ENCODE measurements at regions not wholly inside any gene's neighbourhood (a gene's known extent, or its start where the extent isn't known, plus 50 kb on each side); places are given as distances from the start of the nearest gene placed in this dataset.

GRCh38 chr5:21603796-21604195 is 1249.3 kb downstream of the CDH12 start:
- TF ChIP-seq CTCF (IDR thresholded peaks at IDR 0.05; ENCODE audit: insufficient read depth, low read depth, low read length): no peak
- H3K4me3 ChIP-seq (ENCODE audit: low read depth, low read length): no peak overlapping the region
- CTCF ChIA-PET: no interaction called here
- H3K36me3 ChIP-seq (ENCODE audit: control insufficient read depth, insufficient read depth, low read length): no peaks in the 10 kb centered on the region
- POLR2A ChIA-PET: no interaction called here
- DNase-seq (ENCODE audit: low read depth): no peak
- H3K27me3 ChIP-seq (ENCODE audit: control insufficient read depth, insufficient read depth, low read length): no peaks in the 10 kb centered on the region

- no peak overlapping the region for H3K4me3 ChIP-seq (ENCODE audit: low read depth, low read length)
- POLR2A ChIA-PET: no interaction called here
- no peak for TF ChIP-seq CTCF (IDR thresholded peaks at IDR 0.05; ENCODE audit: insufficient read depth, low read depth, low read length)
- no peak for DNase-seq (ENCODE audit: low read depth)
- no peaks in the 10 kb centered on the region for H3K27me3 ChIP-seq (ENCODE audit: control insufficient read depth, insufficient read depth, low read length)
- H3K36me3 ChIP-seq (ENCODE audit: control insufficient read depth, insufficient read depth, low read length): no peaks in the 10 kb centered on the region
- CTCF ChIA-PET: interaction anchor here (0.6 kb wide), 1 partner anchor 279 kb away, joined by 3 read pairs; no protein-coding TSS in a partner anchor
Measured at GRCh38 chr5:21594566-21594965, 1258.6 kb downstream of the CDH12 start.

- ChIA-PET POLR2A (no interaction called here), CTCF (no interaction called here)
- Histone ChIP-seq H3K27me3 (ENCODE audit: control insufficient read depth, insufficient read depth, low read length) (no peaks in the 10 kb centered on the region), H3K36me3 (ENCODE audit: control insufficient read depth, insufficient read depth, low read length) (no peaks in the 10 kb centered on the region), H3K4me3 (ENCODE audit: low read depth, low read length) (no peak overlapping the region)
- TF ChIP-seq CTCF (IDR thresholded peaks at IDR 0.05; ENCODE audit: insufficient read depth, low read depth, low read length): no peak
- DNase-seq (ENCODE audit: low read depth): no peak
Measured at GRCh38 chr5:21593261-21593660, 1259.9 kb downstream of the CDH12 start.

- POLR2A ChIA-PET: no interaction called here
- no peak overlapping the region for H3K4me3 ChIP-seq (ENCODE audit: low read depth, low read length)
- DNase-seq (ENCODE audit: low read depth): no peak
- no peaks in the 10 kb centered on the region for H3K27me3 ChIP-seq (ENCODE audit: control insufficient read depth, insufficient read depth, low read length)
- no peak for TF ChIP-seq CTCF (IDR thresholded peaks at IDR 0.05; ENCODE audit: insufficient read depth, low read depth, low read length)
- no peaks in the 10 kb centered on the region for H3K36me3 ChIP-seq (ENCODE audit: control insufficient read depth, insufficient read depth, low read length)
- CTCF ChIA-PET: no interaction called here
Measured at GRCh38 chr5:21581508-21581907, 1271.6 kb downstream of the CDH12 start.

GRCh38 chr5:21574961-21575360 is 1278.2 kb downstream of the CDH12 start:
- no peak for TF ChIP-seq CTCF (IDR thresholded peaks at IDR 0.05; ENCODE audit: insufficient read depth, low read depth, low read length)
- Histone ChIP-seq H3K4me3 (ENCODE audit: low read depth, low read length) (no peak overlapping the region), H3K27me3 (ENCODE audit: control insufficient read depth, insufficient read depth, low read length) (no peaks in the 10 kb centered on the region), H3K36me3 (ENCODE audit: control insufficient read depth, insufficient read depth, low read length) (no peaks in the 10 kb centered on the region)
- ChIA-PET CTCF (no interaction called here), POLR2A (no interaction called here)
- DNase-seq (ENCODE audit: low read depth): no peak

Data from BJ (cell line).